Hepatocyte (in vitro differentiated cells): ENCODE measurements at regions not wholly inside any gene's neighbourhood (a gene's known extent, or its start where the extent isn't known, plus 50 kb on each side); places are given as distances from the start of the nearest gene placed in this dataset.

Source experiments
- DNase-seq: peaks from one replicate; pipeline ENCODE4 v3.0.0-alpha.2; 2016; ENCODE audit warnings: low spot score
- H2AFZ ChIP-seq: fragments of 200-600 bp; sonication (generic); 2 replicates; pipeline ENCODE4 v1.6.0; 2016; ENCODE audit warnings: antibody characterized with exemption, mild to moderate bottlenecking
- H3K27ac ChIP-seq: fragments of 200-600 bp; sonication (generic); 2 replicates; pipeline ENCODE4 v1.5.1; 2016; ENCODE audit warnings: mild to moderate bottlenecking
- H3K27me3 ChIP-seq: fragments of 200-600 bp; sonication (generic); 2 replicates; pipeline ENCODE4 v1.6.1; 2016
- H3K36me3 ChIP-seq: fragments of 200-600 bp; sonication (generic); replicated peaks from 2 replicates; pipeline ENCODE4 v1.5.1; 2016; ENCODE audit warnings: low read depth; ENCODE audit not compliant: insufficient read depth
- H3K4me1 ChIP-seq: fragments of 200-600 bp; sonication (generic); 2 replicates; pipeline ENCODE4 v1.5.1; 2016; ENCODE audit warnings: mild to moderate bottlenecking, moderate library complexity; ENCODE audit not compliant: insufficient read depth
- H3K4me2 ChIP-seq: fragments of 200-600 bp; sonication (generic); 2 replicates; pipeline ENCODE4 v1.6.0; 2016
- H3K4me3 ChIP-seq: fragments of 200-600 bp; sonication (generic); 2 replicates; pipeline ENCODE4 v1.5.1; 2016; ENCODE audit warnings: mild to moderate bottlenecking
- H3K79me2 ChIP-seq: fragments of 200-600 bp; sonication (generic); 2 replicates; pipeline ENCODE4 v1.6.0; 2017; ENCODE audit warnings: mild to moderate bottlenecking
- H3K9me2 ChIP-seq: fragments of 200-600 bp; sonication (generic); replicated peaks from 2 replicates; pipeline ENCODE4 v1.6.0; 2017; ENCODE audit warnings: mild to moderate bottlenecking; ENCODE audit not compliant: insufficient read depth
- H3K9me3 ChIP-seq: fragments of 200-600 bp; sonication (generic); 2 replicates; pipeline ENCODE4 v1.5.1; 2016; ENCODE audit warnings: low read depth, mild to moderate bottlenecking
- H4K20me1 ChIP-seq: fragments of 200-600 bp; sonication (generic); 2 replicates; pipeline ENCODE4 v1.6.0; 2016; ENCODE audit warnings: mild to moderate bottlenecking; ENCODE audit not compliant: insufficient read depth, poor library complexity, severe bottlenecking
- EZH2 ChIP-seq: fragments of 200-600 bp; sonication (generic); IDR thresholded peaks from 2 replicates; pipeline ENCODE4 v1.6.1; 2016; ENCODE audit warnings: antibody characterized with exemption, mild to moderate bottlenecking, borderline replicate concordance
- EZH2phosphoT487 ChIP-seq: fragments of 200-600 bp; sonication (generic); IDR thresholded peaks from one replicate; pipeline ENCODE4 v1.6.1; 2018; ENCODE audit warnings: antibody characterized with exemption, mild to moderate bottlenecking, low read depth, moderate library complexity; ENCODE audit not compliant: unreplicated experiment, severe bottlenecking
- whole genome bisulfite sequencing: methylation state at CpG from one replicate; pipeline ENCODE4 v1.1.6; 2016; ENCODE audit warnings: low lambda C conversion rate; ENCODE audit errors: missing lambda C conversion rate; 5-methylcytosine and 5-hydroxymethylcytosine counted together
- TF ChIP-seq, protein P1 (sequence below): fragments of 200-600 bp; sonication (generic); IDR thresholded peaks from 2 replicates; pipeline ENCODE4 v1.5.1; 2016; ENCODE audit warnings: antibody characterized with exemption, mild to moderate bottlenecking; ENCODE audit not compliant: poor library complexity

DNA sequence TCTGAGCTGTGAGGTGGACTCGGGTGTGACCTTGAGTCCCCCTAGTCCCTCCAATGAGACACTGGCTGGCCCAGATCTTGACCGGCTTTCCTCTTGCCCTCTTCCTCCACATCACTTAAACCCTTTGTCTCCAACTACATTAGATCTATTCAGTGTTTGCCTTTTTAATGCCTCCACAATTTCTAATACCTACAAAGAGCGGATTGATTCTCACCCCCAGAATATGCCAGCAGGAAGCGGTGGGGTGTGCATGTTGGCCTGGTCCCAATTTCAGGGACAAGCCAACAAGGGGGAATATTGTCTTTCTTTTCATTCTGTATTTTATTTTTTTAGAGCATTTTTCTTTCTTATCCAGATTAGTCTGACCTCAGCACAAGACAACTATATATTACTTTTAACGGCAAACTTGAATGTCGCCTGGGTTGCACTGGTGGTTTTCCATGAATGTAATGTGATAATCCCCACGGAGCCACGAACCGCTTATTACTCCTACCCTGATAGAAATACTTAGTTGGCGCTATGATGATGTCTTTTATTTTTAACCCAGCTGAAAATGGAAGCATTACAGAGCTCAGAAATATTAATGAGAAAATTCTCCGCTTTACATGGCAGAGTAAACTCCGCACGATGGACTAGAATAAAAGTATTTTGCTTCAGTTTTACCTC lies 68.5 kb upstream of the MYO10 start:
- H3K27ac ChIP-seq, result no peak overlapping the region
- H3K4me2 ChIP-seq, result no peak overlapping the region
- DNase-seq, result no peak
- 81% methylated on average over 13 of the region's 13 CpGs for WGBS
- H3K4me1 ChIP-seq, result no peaks in the 10 kb centered on the region
- H2AFZ ChIP-seq, result no peak overlapping the region
- H3K4me3 ChIP-seq, result no peak overlapping the region
- no peaks in the 10 kb centered on the region for H4K20me1 ChIP-seq
- no peaks in the 10 kb centered on the region for H3K79me2 ChIP-seq
- H3K36me3 ChIP-seq, result no peaks in the 10 kb centered on the region
- H3K27me3 ChIP-seq, result no peaks in the 10 kb centered on the region
- TF ChIP-seq EZH2 (no peak), EZH2phosphoT487 (no peak)
- TF ChIP-seq, protein P1, sequence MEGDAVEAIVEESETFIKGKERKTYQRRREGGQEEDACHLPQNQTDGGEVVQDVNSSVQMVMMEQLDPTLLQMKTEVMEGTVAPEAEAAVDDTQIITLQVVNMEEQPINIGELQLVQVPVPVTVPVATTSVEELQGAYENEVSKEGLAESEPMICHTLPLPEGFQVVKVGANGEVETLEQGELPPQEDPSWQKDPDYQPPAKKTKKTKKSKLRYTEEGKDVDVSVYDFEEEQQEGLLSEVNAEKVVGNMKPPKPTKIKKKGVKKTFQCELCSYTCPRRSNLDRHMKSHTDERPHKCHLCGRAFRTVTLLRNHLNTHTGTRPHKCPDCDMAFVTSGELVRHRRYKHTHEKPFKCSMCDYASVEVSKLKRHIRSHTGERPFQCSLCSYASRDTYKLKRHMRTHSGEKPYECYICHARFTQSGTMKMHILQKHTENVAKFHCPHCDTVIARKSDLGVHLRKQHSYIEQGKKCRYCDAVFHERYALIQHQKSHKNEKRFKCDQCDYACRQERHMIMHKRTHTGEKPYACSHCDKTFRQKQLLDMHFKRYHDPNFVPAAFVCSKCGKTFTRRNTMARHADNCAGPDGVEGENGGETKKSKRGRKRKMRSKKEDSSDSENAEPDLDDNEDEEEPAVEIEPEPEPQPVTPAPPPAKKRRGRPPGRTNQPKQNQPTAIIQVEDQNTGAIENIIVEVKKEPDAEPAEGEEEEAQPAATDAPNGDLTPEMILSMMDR, result no peak
- H3K9me3 ChIP-seq, result no peaks in the 10 kb centered on the region
- H3K9me2 ChIP-seq, result no peaks in the 10 kb centered on the region

DNA sequence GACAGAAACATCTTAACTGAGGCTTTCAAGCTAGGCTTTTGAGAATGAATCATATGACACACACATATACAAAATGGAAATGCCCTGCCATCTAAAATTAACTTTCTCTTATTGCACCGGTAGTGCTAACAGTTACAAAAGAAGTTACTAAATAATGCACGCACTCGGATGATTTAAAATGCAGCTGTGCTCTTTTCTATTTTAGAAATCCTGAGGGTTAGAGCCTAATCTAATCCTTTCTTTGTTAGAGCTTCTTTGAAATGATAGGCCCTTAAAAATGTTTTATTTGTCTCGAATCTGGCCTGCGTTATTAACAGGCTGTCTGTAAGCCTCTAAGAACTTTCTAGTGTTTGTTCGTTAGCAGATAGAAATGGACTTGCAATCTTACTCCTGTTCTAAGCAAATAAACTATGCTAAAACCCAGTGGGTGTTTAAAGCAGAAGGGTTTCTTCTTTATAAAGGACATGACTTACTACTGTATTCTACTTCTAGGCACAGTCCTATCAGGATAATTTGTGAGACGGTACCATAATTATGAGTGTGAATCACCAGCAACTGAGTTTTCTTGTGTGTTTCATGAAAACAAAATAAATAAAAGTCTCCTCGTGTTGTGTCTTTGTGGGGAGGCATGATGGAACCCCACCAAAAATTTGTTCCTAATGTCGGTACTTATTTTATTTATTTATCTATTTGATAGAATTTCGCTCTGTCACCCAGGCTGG lies 69.2 kb upstream of the MYO10 start:
- no peaks in the 10 kb centered on the region for H3K9me2 ChIP-seq
- TF ChIP-seq, protein P1, result no peak
- TF ChIP-seq EZH2, result no peak
- TF ChIP-seq EZH2phosphoT487, result no peak
- H4K20me1 ChIP-seq, result no peaks in the 10 kb centered on the region
- H3K36me3 ChIP-seq, result no peaks in the 10 kb centered on the region
- H3K4me3 ChIP-seq, result no peak overlapping the region
- H3K79me2 ChIP-seq, result no peaks in the 10 kb centered on the region
- peak overlapping the region; percentile 14 for H3K27ac ChIP-seq
- no peaks in the 10 kb centered on the region for H3K27me3 ChIP-seq
- H3K4me2 ChIP-seq, result no peak overlapping the region
- H3K9me3 ChIP-seq, result no peaks in the 10 kb centered on the region
- H2AFZ ChIP-seq, result peak overlapping the region; percentile 29
- H3K4me1 ChIP-seq, result no peaks in the 10 kb centered on the region
- 78% methylated on average over 10 of the region's 10 CpGs for WGBS
- DNase-seq, result no peak

DNA sequence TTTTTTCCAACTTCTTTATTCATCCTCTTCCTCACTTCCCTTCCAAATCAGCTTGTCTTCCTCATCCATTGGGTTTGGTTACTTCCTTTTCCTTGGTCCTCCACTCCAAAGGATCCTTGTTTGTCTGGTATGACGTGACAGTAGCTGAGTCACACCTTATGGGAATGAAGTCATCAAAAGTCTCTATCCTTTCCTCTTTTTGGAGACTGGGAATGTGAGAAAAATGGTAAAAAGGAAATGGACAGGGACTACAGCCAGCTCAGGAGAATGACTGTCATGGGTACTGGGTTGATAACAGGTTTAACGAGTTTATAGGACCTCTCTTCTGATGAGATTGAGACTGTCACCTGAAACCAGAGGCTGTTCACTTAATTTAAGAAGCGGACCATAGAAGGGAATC lies 76.2 kb upstream of the MYO10 start:
- H3K4me2 ChIP-seq, result no peak overlapping the region
- no peak overlapping the region for H2AFZ ChIP-seq
- no peaks in the 10 kb centered on the region for H3K36me3 ChIP-seq
- no peaks in the 10 kb centered on the region for H3K9me2 ChIP-seq
- H3K9me3 ChIP-seq, result no peaks in the 10 kb centered on the region
- 81% methylated on average over 3 of the region's 3 CpGs for WGBS
- no peak overlapping the region for H3K4me3 ChIP-seq
- H4K20me1 ChIP-seq, result no peaks in the 10 kb centered on the region
- H3K79me2 ChIP-seq, result no peaks in the 10 kb centered on the region
- no peaks in the 10 kb centered on the region for H3K27me3 ChIP-seq
- no peak overlapping the region for H3K27ac ChIP-seq
- TF ChIP-seq EZH2phosphoT487 (no peak), EZH2 (no peak)
- TF ChIP-seq, protein P1, result no peak
- H3K4me1 ChIP-seq, result no peaks in the 10 kb centered on the region
- no peak for DNase-seq
